ENCODE measurements at regions not wholly inside any gene's neighbourhood (a gene's known extent, or its start where the extent isn't known, plus 50 kb on each side); places are given as distances from the start of the nearest gene placed in this dataset.

GRCh38 chr10:91745090-91745831, 53.0 kb upstream of the TNKS2 start:
- no peak for TF ChIP-seq EZH2phosphoT487 (IDR thresholded peaks at IDR 0.05; ENCODE audit: borderline replicate concordance)
- peak; percentile 28 for TF ChIP-seq CTCF (conservative IDR thresholded peaks at IDR 0.05; ENCODE audit: low read length)
- no peak overlapping the region for H3K4me2 ChIP-seq (ENCODE audit: low read depth, low read length, poor library complexity, severe bottlenecking)
- H4K20me1 ChIP-seq (ENCODE audit: insufficient read depth, low read length, poor library complexity, severe bottlenecking): no peaks in the 10 kb centered on the region
- H3K27me3 ChIP-seq (ENCODE audit: insufficient read depth, low read length, poor library complexity, severe bottlenecking): no peaks in the 10 kb centered on the region
- H3K36me3 ChIP-seq (ENCODE audit: insufficient read depth, low read length): no peaks in the 10 kb centered on the region
- H3F3A ChIP-seq (ENCODE audit: low read depth): no peaks in the 10 kb centered on the region
- no peaks in the 10 kb centered on the region for H3K4me1 ChIP-seq (ENCODE audit: insufficient read depth, low read length, poor library complexity, severe bottlenecking)
- H3K9me3 ChIP-seq (ENCODE audit: insufficient read depth, low read depth, low read length): no peaks in the 10 kb centered on the region
- no peaks in the 10 kb centered on the region for H3K9me2 ChIP-seq (replicated peaks; ENCODE audit: low read depth, low read length)
- H2AFZ ChIP-seq (ENCODE audit: low read length): no peak overlapping the region
- no peak overlapping the region for H3K4me3 ChIP-seq (ENCODE audit: low read length, poor library complexity, severe bottlenecking)
- H3K79me2 ChIP-seq (ENCODE audit: insufficient read depth, low read length): no peaks in the 10 kb centered on the region
- no peak overlapping the region for H3K9ac ChIP-seq (ENCODE audit: low read depth, low read length, poor library complexity, severe bottlenecking)

- H3K4me3 ChIP-seq (ENCODE audit: low read length, poor library complexity, severe bottlenecking): no peak overlapping the region
- H3F3A ChIP-seq (ENCODE audit: low read depth): no peaks in the 10 kb centered on the region
- no peak for TF ChIP-seq CTCF (conservative IDR thresholded peaks at IDR 0.05; ENCODE audit: low read length)
- TF ChIP-seq EZH2phosphoT487 (IDR thresholded peaks at IDR 0.05; ENCODE audit: borderline replicate concordance): no peak
- H3K4me1 ChIP-seq (ENCODE audit: insufficient read depth, low read length, poor library complexity, severe bottlenecking): no peaks in the 10 kb centered on the region
- no peak overlapping the region for H2AFZ ChIP-seq (ENCODE audit: low read length)
- no peak overlapping the region for H3K9ac ChIP-seq (ENCODE audit: low read depth, low read length, poor library complexity, severe bottlenecking)
- H4K20me1 ChIP-seq (ENCODE audit: insufficient read depth, low read length, poor library complexity, severe bottlenecking): no peaks in the 10 kb centered on the region
- H3K36me3 ChIP-seq (ENCODE audit: insufficient read depth, low read length): no peaks in the 10 kb centered on the region
- H3K4me2 ChIP-seq (ENCODE audit: low read depth, low read length, poor library complexity, severe bottlenecking): no peak overlapping the region
- no peaks in the 10 kb centered on the region for H3K27me3 ChIP-seq (ENCODE audit: insufficient read depth, low read length, poor library complexity, severe bottlenecking)
- H3K9me2 ChIP-seq (replicated peaks; ENCODE audit: low read depth, low read length): no peaks in the 10 kb centered on the region
- no peaks in the 10 kb centered on the region for H3K79me2 ChIP-seq (ENCODE audit: insufficient read depth, low read length)
- no peaks in the 10 kb centered on the region for H3K9me3 ChIP-seq (ENCODE audit: insufficient read depth, low read depth, low read length)
Observed at GRCh38 chr10:91743465-91743864, 54.8 kb upstream of the TNKS2 start.

- Histone ChIP-seq H3K27me3 (ENCODE audit: insufficient read depth, low read length, poor library complexity, severe bottlenecking) (peaks cover 7% of the 10 kb centered on the region), H3K4me2 (ENCODE audit: low read depth, low read length, poor library complexity, severe bottlenecking) (no peak overlapping the region), H3K9me2 (replicated peaks; ENCODE audit: low read depth, low read length) (no peaks in the 10 kb centered on the region), H4K20me1 (ENCODE audit: insufficient read depth, low read length, poor library complexity, severe bottlenecking) (no peaks in the 10 kb centered on the region), H3K4me3 (ENCODE audit: low read length, poor library complexity, severe bottlenecking) (no peak overlapping the region), H3K36me3 (ENCODE audit: insufficient read depth, low read length) (no peaks in the 10 kb centered on the region), H3K79me2 (ENCODE audit: insufficient read depth, low read length) (no peaks in the 10 kb centered on the region), H3K4me1 (ENCODE audit: insufficient read depth, low read length, poor library complexity, severe bottlenecking) (no peaks in the 10 kb centered on the region), H3K9ac (ENCODE audit: low read depth, low read length, poor library complexity, severe bottlenecking) (no peak overlapping the region), H2AFZ (ENCODE audit: low read length) (no peak overlapping the region), H3K9me3 (ENCODE audit: insufficient read depth, low read depth, low read length) (no peaks in the 10 kb centered on the region), H3F3A (ENCODE audit: low read depth) (no peaks in the 10 kb centered on the region)
- TF ChIP-seq EZH2phosphoT487 (IDR thresholded peaks at IDR 0.05; ENCODE audit: borderline replicate concordance) (no peak), CTCF (conservative IDR thresholded peaks at IDR 0.05; ENCODE audit: low read length) (no peak)
Observed at GRCh38 chr10:91742229-91742628, 56.0 kb upstream of the TNKS2 start.

Measured in Loucy (cell line).